SK-N-MC (cell line): ENCODE measurements at regions not wholly inside any gene's neighbourhood (a gene's known extent, or its start where the extent isn't known, plus 50 kb on each side); places are given as distances from the start of the nearest gene placed in this dataset.

Source experiments
- EZH2 ChIP-seq: fragments of 200-600 bp; sonication (generic); IDR thresholded peaks from one replicate; pipeline ENCODE4 v1.6.1; 2017; ENCODE audit warnings: antibody characterized with exemption
- POLR2AphosphoS5 ChIP-seq: IDR thresholded peaks from 2 replicates; pipeline ENCODE4 v1.6.1; 2012; ENCODE audit warnings: mild to moderate bottlenecking, low read depth, low read length, borderline replicate concordance

DNA sequence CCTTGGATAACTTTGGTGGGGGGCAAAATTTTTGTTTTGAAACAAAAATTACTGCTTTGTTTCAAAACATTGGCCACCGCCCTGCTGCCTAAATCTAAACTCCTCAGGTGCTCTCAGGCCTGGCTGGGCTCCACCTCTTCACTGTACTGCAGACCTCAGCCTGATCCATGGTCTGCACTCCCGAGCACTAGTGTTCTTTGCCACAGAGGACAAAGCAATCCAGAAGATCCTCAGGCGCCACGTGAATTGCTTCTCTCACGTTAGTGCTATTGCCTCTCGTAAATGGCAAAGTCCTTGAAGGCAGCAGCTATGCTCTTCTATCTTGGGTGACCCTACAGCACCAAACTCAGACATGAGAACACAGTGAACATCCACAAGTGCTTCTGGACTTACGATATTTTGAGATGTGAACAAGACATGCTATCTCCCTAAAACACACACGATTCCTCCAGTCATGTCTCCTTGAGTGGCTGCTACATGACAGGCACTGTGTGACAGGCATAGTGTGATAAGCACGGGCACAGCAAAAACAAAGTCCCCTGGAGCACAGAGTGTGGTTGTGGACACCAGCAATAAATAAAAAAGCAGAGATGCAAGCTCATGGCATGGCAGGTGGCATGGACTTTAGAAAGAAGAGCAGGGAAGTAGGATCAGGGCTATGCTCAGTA, 582.1 kb upstream of the DPP6 start:
- TF ChIP-seq EZH2 (no peak), POLR2AphosphoS5 (no peak)
